ENCODE measurements at regions not wholly inside any gene's neighbourhood (a gene's known extent, or its start where the extent isn't known, plus 50 kb on each side); places are given as distances from the start of the nearest gene placed in this dataset.

DNA sequence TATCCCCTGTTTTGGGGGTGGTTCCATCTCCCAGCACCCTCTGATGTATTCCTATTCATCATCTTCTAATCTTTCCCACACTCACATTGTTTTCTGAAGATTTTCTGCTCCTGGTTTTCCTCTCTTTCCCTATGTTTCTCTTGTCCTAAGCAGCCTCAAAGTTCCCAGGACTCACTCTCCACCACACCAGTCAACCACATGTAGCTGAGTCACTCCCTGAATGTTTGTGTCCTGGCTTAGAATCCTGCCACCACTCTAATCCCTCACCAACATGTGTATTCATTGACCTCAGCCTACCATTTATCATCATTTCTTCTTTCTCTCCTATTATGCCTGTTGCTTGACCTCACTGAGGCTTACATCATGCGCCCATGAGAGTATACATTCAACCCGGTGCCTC, 282.4 kb upstream of the ADAMTS16 start:
- H3K23me2 ChIP-seq (ENCODE audit: insufficient read length, low read depth, low read length, poor library complexity, severe bottlenecking), result no peaks in the 10 kb centered on the region
- H3K56ac ChIP-seq (ENCODE audit: insufficient read length, low read depth, low read length), result no peak overlapping the region
- Mint-ChIP-seq H3K4me1 (peaks cover 10% of the 10 kb centered on the region in 2 experiments), H3K27me3 (ENCODE audit: low read depth) (no peaks in the 10 kb centered on the region), H3K9me3 (no peaks in the 10 kb centered on the region), H3K27ac (no peak overlapping the region), H3K4me3 (no peak overlapping the region), H3K36me3 (ENCODE audit: insufficient read depth in 1 of 3, low read depth in 3 of 3) (no peaks in the 10 kb centered on the region; a peak in 1 of 7 replicates)
- H2BK12ac ChIP-seq (ENCODE audit: insufficient read length, low read depth, low read length), result no peak overlapping the region
- no peak overlapping the region for H3K14ac ChIP-seq (ENCODE audit: insufficient read depth, low read length)
- H2BK20ac ChIP-seq (ENCODE audit: low read depth, low read length, poor library complexity, severe bottlenecking), result no peak overlapping the region
- WGBS (ENCODE audit: extremely low coverage, insufficient read length, low lambda C conversion rate), result no CpG with 5 or more reads among the region's 2 CpGs
- H2AK5ac ChIP-seq (ENCODE audit: insufficient read length, low read length), result no peak overlapping the region
- H2BK15ac ChIP-seq (ENCODE audit: low read depth, low read length), result no peak overlapping the region
- no peaks in the 10 kb centered on the region for H3K27me3 ChIP-seq (ENCODE audit: insufficient read depth, low read length)
- H4K8ac ChIP-seq (replicated peaks; ENCODE audit: insufficient read length, low read depth, low read length), result no peak overlapping the region
- H3T11ph ChIP-seq (ENCODE audit: low read length), result no peak overlapping the region
- no peak overlapping the region for H4K5ac ChIP-seq (ENCODE audit: insufficient read length, low read depth, low read length)
- H3K9ac ChIP-seq (ENCODE audit: extremely low read depth, insufficient read length, low read length), result no peak overlapping the region
- 0 out of 2 replicates have a peak, but pooled peaks cover 7% of the 10 kb centered on the region for H3K4me1 ChIP-seq (ENCODE audit: insufficient read depth, low read length)
- no peak overlapping the region for H3K4me2 ChIP-seq (ENCODE audit: insufficient read depth, insufficient read length, low read length)
- H4K20me1 ChIP-seq (ENCODE audit: control insufficient read depth, insufficient read depth, insufficient read length), result no peaks in the 10 kb centered on the region
- no peak overlapping the region for H4K91ac ChIP-seq (ENCODE audit: insufficient read length, low read depth, low read length)
- no peak overlapping the region for H3K27ac ChIP-seq (ENCODE audit: insufficient read length, low read depth, low read length)
- H3K79me2 ChIP-seq (ENCODE audit: insufficient read depth, low read length), result no peaks in the 10 kb centered on the region
- no peaks in the 10 kb centered on the region for H3K79me1 ChIP-seq (ENCODE audit: insufficient read depth, low read depth, low read length, poor library complexity, severe bottlenecking)
- H3K23ac ChIP-seq (ENCODE audit: insufficient read length, low read depth, low read length), result no peak overlapping the region
- H3K18ac ChIP-seq (ENCODE audit: insufficient read length, low read depth, low read length), result no peak overlapping the region
- H2BK5ac ChIP-seq (ENCODE audit: insufficient read length, low read length), result no peak overlapping the region
- TF ChIP-seq, protein P1, sequence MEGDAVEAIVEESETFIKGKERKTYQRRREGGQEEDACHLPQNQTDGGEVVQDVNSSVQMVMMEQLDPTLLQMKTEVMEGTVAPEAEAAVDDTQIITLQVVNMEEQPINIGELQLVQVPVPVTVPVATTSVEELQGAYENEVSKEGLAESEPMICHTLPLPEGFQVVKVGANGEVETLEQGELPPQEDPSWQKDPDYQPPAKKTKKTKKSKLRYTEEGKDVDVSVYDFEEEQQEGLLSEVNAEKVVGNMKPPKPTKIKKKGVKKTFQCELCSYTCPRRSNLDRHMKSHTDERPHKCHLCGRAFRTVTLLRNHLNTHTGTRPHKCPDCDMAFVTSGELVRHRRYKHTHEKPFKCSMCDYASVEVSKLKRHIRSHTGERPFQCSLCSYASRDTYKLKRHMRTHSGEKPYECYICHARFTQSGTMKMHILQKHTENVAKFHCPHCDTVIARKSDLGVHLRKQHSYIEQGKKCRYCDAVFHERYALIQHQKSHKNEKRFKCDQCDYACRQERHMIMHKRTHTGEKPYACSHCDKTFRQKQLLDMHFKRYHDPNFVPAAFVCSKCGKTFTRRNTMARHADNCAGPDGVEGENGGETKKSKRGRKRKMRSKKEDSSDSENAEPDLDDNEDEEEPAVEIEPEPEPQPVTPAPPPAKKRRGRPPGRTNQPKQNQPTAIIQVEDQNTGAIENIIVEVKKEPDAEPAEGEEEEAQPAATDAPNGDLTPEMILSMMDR (conservative IDR thresholded peaks at IDR 0.05), result no peak
- no peak for DNase-seq
- H2AFZ ChIP-seq (ENCODE audit: low read length), result no peak overlapping the region
- H3K9me3 ChIP-seq (ENCODE audit: control insufficient read depth, low read depth, low read length), result no peaks in the 10 kb centered on the region
- H2BK120ac ChIP-seq (ENCODE audit: low read depth, low read length, poor library complexity, severe bottlenecking), result no peak overlapping the region
- H3K4ac ChIP-seq (ENCODE audit: low read depth, low read length), result no peak overlapping the region

Measured in H9 (cell line).